HEK293 (cell line): ENCODE measurements at regions not wholly inside any gene's neighbourhood (a gene's known extent, or its start where the extent isn't known, plus 50 kb on each side); places are given as distances from the start of the nearest gene placed in this dataset.
"Not testable (repeated sequence)": the region's sequence is repeated elsewhere in the genome, so short reads cannot be mapped to it uniquely, and the experiment has no call there.

ENCODE experiments used
- CTCF ChIA-PET: fragments of 350-600 bp; formaldehyde crosslinking; extraction: SDS; loops from one replicate; lab custom pipeline; 2021; ENCODE audit warnings: antibody characterized with exemption; lab: Yijun Ruan, JAX
- POLR2A ChIA-PET: fragments of 300-600 bp; formaldehyde crosslinking; extraction: SDS; loops from one replicate; lab custom pipeline; 2020; ENCODE audit warnings: antibody characterized with exemption, inconsistent platforms; lab: Yijun Ruan, JAX
- H3K27ac ChIP-seq: fragments of 200-500 bp; sonication (Bioruptor generic); 2 replicates; pipeline ENCODE4 v1.5.1; 2014; ENCODE audit warnings: low read depth, low read length, control low read depth, inconsistent platforms; ENCODE audit errors: extremely low read depth
- H3K36me3 ChIP-seq, 2 experiments: fragments of 200-500 bp in 1 of 2; sonication (Bioruptor generic) in 1 of 2; 1 replicate in 1 of 2; 2 replicates in 1 of 2; pipeline ENCODE4 v1.5.1; 2014 to 2017; ENCODE audit warnings: inconsistent platforms in 2 of 2, low read length in 2 of 2; ENCODE audit not compliant: control insufficient read depth in 2 of 2, insufficient read depth in 1 of 2
- H3K4me1 ChIP-seq: fragments of 200-500 bp; sonication (Bioruptor generic); 2 replicates; pipeline ENCODE4 v1.5.1; 2014; ENCODE audit warnings: mild to moderate bottlenecking, low read length, inconsistent platforms; ENCODE audit not compliant: control insufficient read depth, insufficient read depth
- H3K4me3 ChIP-seq: 2 replicates; pipeline ENCODE4 v1.5.1; 2011; ENCODE audit warnings: low read depth, mild to moderate bottlenecking, control low read depth, low read length, moderate library complexity
- H3K9me3 ChIP-seq: fragments of 200-500 bp; sonication (Bioruptor generic); 2 replicates; pipeline ENCODE4 v1.5.1; 2014; ENCODE audit warnings: low read depth, low read length, inconsistent platforms; ENCODE audit not compliant: control insufficient read depth, insufficient read depth
- MEIS1 ChIP-seq: sonication (generic); formaldehyde crosslinking; IDR thresholded peaks from 2 replicates; pipeline ENCODE4 v1.8.1; 2022; ENCODE audit warnings: missing genetic modification reagents, mild to moderate bottlenecking, borderline replicate concordance
- SETDB1 ChIP-seq: IDR thresholded peaks from one replicate; pipeline ENCODE4 v1.6.1; 2017; ENCODE audit warnings: mild to moderate bottlenecking, low read length, moderate library complexity, mixed read lengths; ENCODE audit not compliant: insufficient read length
- YY1 ChIP-seq: fragments of 450-650 bp; formaldehyde crosslinking; IDR thresholded peaks from 2 replicates; pipeline ENCODE4 v1.5.1; 2018; ENCODE audit warnings: missing biosample characterization, missing genetic modification characterization
- ZBTB17 ChIP-seq: fragments of 450-650 bp; formaldehyde crosslinking; IDR thresholded peaks from 2 replicates; pipeline ENCODE4 v1.5.1; 2016; ENCODE audit warnings: missing biosample characterization, missing genetic modification characterization
- ZBTB21 ChIP-seq: fragments of 450-650 bp; formaldehyde crosslinking; IDR thresholded peaks from 2 replicates; pipeline ENCODE4 v1.5.1; 2017; ENCODE audit warnings: missing biosample characterization, missing genetic modification characterization
- ZBTB7A ChIP-seq: fragments of 450-650 bp; formaldehyde crosslinking; IDR thresholded peaks from 2 replicates; pipeline ENCODE4 v1.5.1; 2016; ENCODE audit warnings: low read depth, missing biosample characterization, missing genetic modification characterization
- ZFHX2 ChIP-seq: fragments of 450-650 bp; formaldehyde crosslinking; conservative IDR thresholded peaks from 2 replicates; pipeline ENCODE4 v1.5.1; 2016; ENCODE audit warnings: missing biosample characterization, missing genetic modification characterization
- ZFP3 ChIP-seq: fragments of 450-650 bp; formaldehyde crosslinking; IDR thresholded peaks from 2 replicates; pipeline ENCODE4 v1.5.1; 2016; ENCODE audit warnings: low read depth, missing biosample characterization, missing genetic modification characterization
- ZFP69B ChIP-seq: fragments of 450-650 bp; formaldehyde crosslinking; IDR thresholded peaks from 2 replicates; pipeline ENCODE4 v1.5.1; 2016; ENCODE audit warnings: missing biosample characterization, missing genetic modification characterization
- ZNF16 ChIP-seq: fragments of 450-650 bp; formaldehyde crosslinking; IDR thresholded peaks from 2 replicates; pipeline ENCODE4 v1.5.1; 2016; ENCODE audit warnings: low read depth, missing biosample characterization, missing genetic modification characterization
- ZNF211 ChIP-seq: fragments of 450-650 bp; formaldehyde crosslinking; IDR thresholded peaks from 2 replicates; pipeline ENCODE4 v1.5.1; 2016; ENCODE audit warnings: low read depth, missing biosample characterization, missing genetic modification characterization
- ZNF341 ChIP-seq: fragments of 450-650 bp; formaldehyde crosslinking; IDR thresholded peaks from 2 replicates; pipeline ENCODE4; 2016; ENCODE audit warnings: low read depth, missing biosample characterization, missing genetic modification characterization
- ZNF670 ChIP-seq: fragments of 450-650 bp; formaldehyde crosslinking; IDR thresholded peaks from 2 replicates; pipeline ENCODE4 v1.5.1; 2016; ENCODE audit warnings: missing biosample characterization, missing genetic modification characterization, low read depth
- ZNF777 ChIP-seq: fragments of 450-650 bp; formaldehyde crosslinking; IDR thresholded peaks from 2 replicates; pipeline ENCODE4 v1.5.1; 2017; ENCODE audit warnings: missing biosample characterization, missing genetic modification characterization, borderline replicate concordance
- TF ChIP-seq, protein P1 (sequence below): fragments of 450-650 bp; formaldehyde crosslinking; IDR thresholded peaks from 2 replicates; pipeline ENCODE4 v1.5.1; 2016; ENCODE audit warnings: missing biosample characterization, missing genetic modification characterization
- TF ChIP-seq, protein P2 (sequence below): fragments of 450-650 bp; formaldehyde crosslinking; IDR thresholded peaks from 2 replicates; pipeline ENCODE4 v1.5.1; 2017; ENCODE audit warnings: missing biosample characterization, missing genetic modification characterization
- TF ChIP-seq, protein P3 (sequence below): fragments of 450-650 bp; formaldehyde crosslinking; IDR thresholded peaks from 2 replicates; pipeline ENCODE4 v1.5.1; 2016; ENCODE audit warnings: missing biosample characterization, missing genetic modification characterization
- TF ChIP-seq, protein P4 (sequence below): fragments of 450-650 bp; formaldehyde crosslinking; IDR thresholded peaks from 2 replicates; pipeline ENCODE4 v1.5.1; 2016; ENCODE audit warnings: missing biosample characterization, missing genetic modification characterization, borderline replicate concordance

DNA sequence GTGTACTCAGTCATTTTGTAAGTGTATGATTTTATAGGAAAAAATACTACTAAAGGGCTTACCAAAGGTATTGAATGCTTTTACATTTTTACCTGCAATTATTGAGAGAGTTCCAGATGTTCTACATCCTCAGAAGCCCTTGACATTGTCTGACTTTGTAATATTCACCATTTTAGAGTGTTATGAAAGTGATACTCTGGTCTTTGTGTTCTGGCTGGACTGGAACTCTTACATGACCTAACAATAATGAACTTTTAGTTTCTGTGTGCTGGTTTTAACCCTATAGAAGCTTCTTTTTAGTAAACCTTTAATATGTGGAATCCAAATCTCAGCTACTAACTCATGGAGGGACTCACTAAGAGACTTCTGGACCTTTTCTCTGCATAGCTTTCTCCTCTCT, 478.8 kb upstream of the SPANXN1 start:
- H3K4me1 ChIP-seq = no peaks in the 10 kb centered on the region
- no peaks in the 10 kb centered on the region for H3K36me3 ChIP-seq
- POLR2A ChIA-PET = no interaction called here
- no peak overlapping the region for H3K27ac ChIP-seq
- no peak overlapping the region for H3K4me3 ChIP-seq
- CTCF ChIA-PET = no interaction called here
- no peaks in the 10 kb centered on the region for H3K9me3 ChIP-seq
- TF ChIP-seq, protein P1, sequence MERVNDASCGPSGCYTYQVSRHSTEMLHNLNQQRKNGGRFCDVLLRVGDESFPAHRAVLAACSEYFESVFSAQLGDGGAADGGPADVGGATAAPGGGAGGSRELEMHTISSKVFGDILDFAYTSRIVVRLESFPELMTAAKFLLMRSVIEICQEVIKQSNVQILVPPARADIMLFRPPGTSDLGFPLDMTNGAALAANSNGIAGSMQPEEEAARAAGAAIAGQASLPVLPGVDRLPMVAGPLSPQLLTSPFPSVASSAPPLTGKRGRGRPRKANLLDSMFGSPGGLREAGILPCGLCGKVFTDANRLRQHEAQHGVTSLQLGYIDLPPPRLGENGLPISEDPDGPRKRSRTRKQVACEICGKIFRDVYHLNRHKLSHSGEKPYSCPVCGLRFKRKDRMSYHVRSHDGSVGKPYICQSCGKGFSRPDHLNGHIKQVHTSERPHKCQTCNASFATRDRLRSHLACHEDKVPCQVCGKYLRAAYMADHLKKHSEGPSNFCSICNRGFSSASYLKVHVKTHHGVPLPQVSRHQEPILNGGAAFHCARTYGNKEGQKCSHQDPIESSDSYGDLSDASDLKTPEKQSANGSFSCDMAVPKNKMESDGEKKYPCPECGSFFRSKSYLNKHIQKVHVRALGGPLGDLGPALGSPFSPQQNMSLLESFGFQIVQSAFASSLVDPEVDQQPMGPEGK (tag by site-specific recombination) = no peak
- TF ChIP-seq, protein P2, sequence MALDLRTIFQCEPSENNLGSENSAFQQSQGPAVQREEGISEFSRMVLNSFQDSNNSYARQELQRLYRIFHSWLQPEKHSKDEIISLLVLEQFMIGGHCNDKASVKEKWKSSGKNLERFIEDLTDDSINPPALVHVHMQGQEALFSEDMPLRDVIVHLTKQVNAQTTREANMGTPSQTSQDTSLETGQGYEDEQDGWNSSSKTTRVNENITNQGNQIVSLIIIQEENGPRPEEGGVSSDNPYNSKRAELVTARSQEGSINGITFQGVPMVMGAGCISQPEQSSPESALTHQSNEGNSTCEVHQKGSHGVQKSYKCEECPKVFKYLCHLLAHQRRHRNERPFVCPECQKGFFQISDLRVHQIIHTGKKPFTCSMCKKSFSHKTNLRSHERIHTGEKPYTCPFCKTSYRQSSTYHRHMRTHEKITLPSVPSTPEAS (tag by site-specific recombination) = no peak
- TF ChIP-seq ZNF670 (no peak), ZBTB7A (tag by site-specific recombination) (no peak), ZBTB21 (no peak), ZBTB17 (no peak), MEIS1 (no peak), ZFP3 (no peak), ZFP69B (tag by site-specific recombination) (no peak), ZNF777 (tag by site-specific recombination) (no peak), ZNF341 (no peak), YY1 (no peak)
- TF ChIP-seq, protein P3, sequence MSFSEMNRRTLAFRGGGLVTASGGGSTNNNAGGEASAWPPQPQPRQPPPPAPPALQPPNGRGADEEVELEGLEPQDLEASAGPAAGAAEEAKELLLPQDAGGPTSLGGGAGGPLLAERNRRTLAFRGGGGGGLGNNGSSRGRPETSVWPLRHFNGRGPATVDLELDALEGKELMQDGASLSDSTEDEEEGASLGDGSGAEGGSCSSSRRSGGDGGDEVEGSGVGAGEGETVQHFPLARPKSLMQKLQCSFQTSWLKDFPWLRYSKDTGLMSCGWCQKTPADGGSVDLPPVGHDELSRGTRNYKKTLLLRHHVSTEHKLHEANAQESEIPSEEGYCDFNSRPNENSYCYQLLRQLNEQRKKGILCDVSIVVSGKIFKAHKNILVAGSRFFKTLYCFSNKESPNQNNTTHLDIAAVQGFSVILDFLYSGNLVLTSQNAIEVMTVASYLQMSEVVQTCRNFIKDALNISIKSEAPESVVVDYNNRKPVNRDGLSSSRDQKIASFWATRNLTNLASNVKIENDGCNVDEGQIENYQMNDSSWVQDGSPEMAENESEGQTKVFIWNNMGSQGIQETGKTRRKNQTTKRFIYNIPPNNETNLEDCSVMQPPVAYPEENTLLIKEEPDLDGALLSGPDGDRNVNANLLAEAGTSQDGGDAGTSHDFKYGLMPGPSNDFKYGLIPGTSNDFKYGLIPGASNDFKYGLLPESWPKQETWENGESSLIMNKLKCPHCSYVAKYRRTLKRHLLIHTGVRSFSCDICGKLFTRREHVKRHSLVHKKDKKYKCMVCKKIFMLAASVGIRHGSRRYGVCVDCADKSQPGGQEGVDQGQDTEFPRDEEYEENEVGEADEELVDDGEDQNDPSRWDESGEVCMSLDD (tag by site-specific recombination) = no peak

DNA sequence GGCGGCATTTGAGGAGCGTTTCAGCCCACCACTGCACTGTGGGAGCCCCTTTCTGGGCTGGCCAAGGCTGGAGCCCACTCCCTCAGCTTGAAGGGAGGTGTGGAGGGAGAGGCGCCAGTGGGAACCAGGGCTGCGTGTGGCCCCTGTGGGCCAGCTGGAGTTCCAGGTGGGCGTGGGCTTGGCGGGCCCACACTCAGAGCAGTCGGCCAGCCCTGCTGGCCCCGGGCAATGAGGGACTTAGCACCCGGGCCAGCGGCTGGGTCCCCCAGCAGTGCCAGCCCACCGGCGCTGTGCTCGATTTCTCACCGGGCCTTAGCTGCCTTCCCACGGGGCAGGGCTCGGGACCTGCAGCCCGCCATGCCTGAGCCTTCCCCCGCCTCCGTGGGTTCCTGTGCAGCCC, 463.8 kb upstream of the SPANXN1 start:
- POLR2A ChIA-PET, CTCF ChIA-PET, H3K4me1 ChIP-seq, H3K4me3 ChIP-seq, H3K27ac ChIP-seq, H3K36me3 ChIP-seq, H3K9me3 ChIP-seq: not testable (repeated sequence)

DNA sequence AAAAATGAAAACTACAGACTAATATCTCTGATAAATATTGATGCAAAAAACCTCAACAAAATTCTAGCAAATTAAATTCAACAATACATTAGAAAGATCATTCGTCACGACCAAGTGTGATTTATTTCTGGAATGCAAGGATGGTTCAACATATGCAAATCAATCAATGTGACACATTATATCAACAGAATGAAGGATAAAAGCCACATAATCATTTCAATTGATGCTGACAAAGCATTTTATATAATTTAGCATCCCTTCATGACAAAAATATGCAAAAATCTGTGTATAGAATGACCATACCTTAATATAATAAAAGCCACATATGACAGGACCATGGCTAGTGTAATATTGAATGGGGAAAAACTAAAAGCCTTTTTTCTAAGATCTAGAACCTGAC, 457.2 kb upstream of the SPANXN1 start:
- no peak for TF ChIP-seq ZNF16
- TF ChIP-seq SETDB1 = peak; percentile 37
- ChIA-PET POLR2A (no interaction called here), CTCF (no interaction called here)
- H3K9me3 ChIP-seq = peaks cover 2% of the 10 kb centered on the region; the same call in 1 of the 2 replicates
- no peak overlapping the region for H3K4me3 ChIP-seq
- no peaks in the 10 kb centered on the region for H3K4me1 ChIP-seq
- no peak overlapping the region for H3K27ac ChIP-seq
- H3K36me3 ChIP-seq = no peaks in the 10 kb centered on the region

DNA sequence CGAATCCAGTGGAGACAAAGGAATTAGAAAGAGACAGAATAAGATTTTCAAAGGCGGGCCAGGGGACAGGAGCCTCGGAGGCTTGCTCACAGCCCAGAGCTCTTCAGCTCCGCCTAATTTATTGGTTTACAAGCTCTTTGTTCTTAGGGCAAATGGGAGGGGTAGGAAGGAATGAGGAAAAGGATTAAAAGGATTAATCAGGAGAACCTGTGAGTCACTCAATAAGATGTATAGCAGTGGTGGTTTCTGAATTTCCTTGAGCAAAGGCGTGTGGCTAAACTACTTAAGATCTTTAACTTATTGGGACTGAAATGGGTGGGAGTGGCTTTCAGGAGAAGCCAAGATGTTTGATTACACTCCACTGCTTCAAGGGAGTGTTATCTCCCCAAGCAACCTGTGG, 456.0 kb upstream of the SPANXN1 start:
- H3K4me1 ChIP-seq = no peaks in the 10 kb centered on the region
- ChIA-PET CTCF (no interaction called here), POLR2A (no interaction called here)
- no peaks in the 10 kb centered on the region for H3K36me3 ChIP-seq
- no peak overlapping the region for H3K4me3 ChIP-seq
- no peaks in the 10 kb centered on the region for H3K9me3 ChIP-seq
- H3K27ac ChIP-seq = no peak overlapping the region
- no peak for TF ChIP-seq ZNF211 (tag by site-specific recombination)
- TF ChIP-seq, protein P4, sequence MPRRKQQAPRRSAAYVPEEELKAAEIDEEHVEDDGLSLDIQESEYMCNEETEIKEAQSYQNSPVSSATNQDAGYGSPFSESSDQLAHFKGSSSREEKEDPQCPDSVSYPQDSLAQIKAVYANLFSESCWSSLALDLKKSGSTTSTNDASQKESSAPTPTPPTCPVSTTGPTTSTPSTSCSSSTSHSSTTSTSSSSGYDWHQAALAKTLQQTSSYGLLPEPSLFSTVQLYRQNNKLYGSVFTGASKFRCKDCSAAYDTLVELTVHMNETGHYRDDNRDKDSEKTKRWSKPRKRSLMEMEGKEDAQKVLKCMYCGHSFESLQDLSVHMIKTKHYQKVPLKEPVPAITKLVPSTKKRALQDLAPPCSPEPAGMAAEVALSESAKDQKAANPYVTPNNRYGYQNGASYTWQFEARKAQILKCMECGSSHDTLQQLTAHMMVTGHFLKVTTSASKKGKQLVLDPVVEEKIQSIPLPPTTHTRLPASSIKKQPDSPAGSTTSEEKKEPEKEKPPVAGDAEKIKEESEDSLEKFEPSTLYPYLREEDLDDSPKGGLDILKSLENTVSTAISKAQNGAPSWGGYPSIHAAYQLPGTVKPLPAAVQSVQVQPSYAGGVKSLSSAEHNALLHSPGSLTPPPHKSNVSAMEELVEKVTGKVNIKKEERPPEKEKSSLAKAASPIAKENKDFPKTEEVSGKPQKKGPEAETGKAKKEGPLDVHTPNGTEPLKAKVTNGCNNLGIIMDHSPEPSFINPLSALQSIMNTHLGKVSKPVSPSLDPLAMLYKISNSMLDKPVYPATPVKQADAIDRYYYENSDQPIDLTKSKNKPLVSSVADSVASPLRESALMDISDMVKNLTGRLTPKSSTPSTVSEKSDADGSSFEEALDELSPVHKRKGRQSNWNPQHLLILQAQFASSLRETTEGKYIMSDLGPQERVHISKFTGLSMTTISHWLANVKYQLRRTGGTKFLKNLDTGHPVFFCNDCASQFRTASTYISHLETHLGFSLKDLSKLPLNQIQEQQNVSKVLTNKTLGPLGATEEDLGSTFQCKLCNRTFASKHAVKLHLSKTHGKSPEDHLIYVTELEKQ (tag by site-specific recombination) = no peak
- TF ChIP-seq ZFHX2 (tag by site-specific recombination) = no peak
